ENCODE measurements at regions not wholly inside any gene's neighbourhood (a gene's known extent, or its start where the extent isn't known, plus 50 kb on each side); places are given as distances from the start of the nearest gene placed in this dataset.

DNA sequence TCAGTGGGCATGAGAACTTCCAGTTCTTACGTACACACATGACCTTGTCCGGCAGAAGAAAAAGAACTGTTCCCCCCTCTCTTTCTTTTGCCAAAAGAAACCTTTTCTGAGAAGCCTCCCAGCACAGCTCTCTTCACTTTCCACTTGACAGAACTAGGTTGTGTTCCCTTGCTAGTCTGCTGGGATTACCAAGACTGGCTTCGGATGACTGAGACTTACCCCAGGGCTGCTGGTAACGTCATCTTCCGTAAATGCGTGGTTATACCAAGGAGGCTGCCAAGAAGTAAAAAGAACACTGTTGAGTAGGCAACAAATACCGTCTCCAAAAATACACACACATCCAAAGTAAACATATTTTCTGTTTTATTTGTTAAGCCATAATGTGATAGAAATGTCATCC lies 908.2 kb downstream of the EFNB2 start:
- TF ChIP-seq POLR2A (IDR thresholded peaks at IDR 0.05) (no peak), EP300 (IDR thresholded peaks at IDR 0.05) (no peak)
- TF ChIP-seq, protein P1, sequence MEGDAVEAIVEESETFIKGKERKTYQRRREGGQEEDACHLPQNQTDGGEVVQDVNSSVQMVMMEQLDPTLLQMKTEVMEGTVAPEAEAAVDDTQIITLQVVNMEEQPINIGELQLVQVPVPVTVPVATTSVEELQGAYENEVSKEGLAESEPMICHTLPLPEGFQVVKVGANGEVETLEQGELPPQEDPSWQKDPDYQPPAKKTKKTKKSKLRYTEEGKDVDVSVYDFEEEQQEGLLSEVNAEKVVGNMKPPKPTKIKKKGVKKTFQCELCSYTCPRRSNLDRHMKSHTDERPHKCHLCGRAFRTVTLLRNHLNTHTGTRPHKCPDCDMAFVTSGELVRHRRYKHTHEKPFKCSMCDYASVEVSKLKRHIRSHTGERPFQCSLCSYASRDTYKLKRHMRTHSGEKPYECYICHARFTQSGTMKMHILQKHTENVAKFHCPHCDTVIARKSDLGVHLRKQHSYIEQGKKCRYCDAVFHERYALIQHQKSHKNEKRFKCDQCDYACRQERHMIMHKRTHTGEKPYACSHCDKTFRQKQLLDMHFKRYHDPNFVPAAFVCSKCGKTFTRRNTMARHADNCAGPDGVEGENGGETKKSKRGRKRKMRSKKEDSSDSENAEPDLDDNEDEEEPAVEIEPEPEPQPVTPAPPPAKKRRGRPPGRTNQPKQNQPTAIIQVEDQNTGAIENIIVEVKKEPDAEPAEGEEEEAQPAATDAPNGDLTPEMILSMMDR (IDR thresholded peaks at IDR 0.05) = no peak
